OCI-LY7 (cell line): ENCODE measurements at regions not wholly inside any gene's neighbourhood (a gene's known extent, or its start where the extent isn't known, plus 50 kb on each side); places are given as distances from the start of the nearest gene placed in this dataset.

ENCODE experiments used
- CTCF ChIP-seq: fragments of 200-600 bp; sonication (generic); conservative IDR thresholded peaks from 2 replicates; pipeline ENCODE4 v1.5.1; 2014; ENCODE audit warnings: mild to moderate bottlenecking, antibody characterized with exemption, low read length, moderate library complexity, mixed read lengths
- EZH2phosphoT487 ChIP-seq: fragments of 200-600 bp; sonication (generic); IDR thresholded peaks from 2 replicates; pipeline ENCODE4 v1.6.1; 2018; ENCODE audit warnings: low read depth, borderline replicate concordance, mild to moderate bottlenecking, mixed run types, antibody characterized with exemption, low read length, moderate library complexity, mixed read lengths

- TF ChIP-seq CTCF = no peak
- no peak for TF ChIP-seq EZH2phosphoT487
Measured at GRCh38 chr4:18439311-18439710, 417.8 kb upstream of the LCORL start.
